Endothelial cell of umbilical vein (primary cell): ENCODE measurements at regions not wholly inside any gene's neighbourhood (a gene's known extent, or its start where the extent isn't known, plus 50 kb on each side); places are given as distances from the start of the nearest gene placed in this dataset.

ENCODE experiments used
- EZH2 ChIP-seq: IDR thresholded peaks from 2 replicates; pipeline ENCODE4 v1.6.1; 2012; ENCODE audit warnings: borderline replicate concordance, low read depth, mild to moderate bottlenecking, moderate library complexity, low read length, inconsistent platforms; ENCODE audit not compliant: severe bottlenecking
- POLR2AphosphoS5 ChIP-seq: IDR thresholded peaks from 2 replicates; pipeline ENCODE4 v1.6.1; 2012; ENCODE audit warnings: low read depth, mild to moderate bottlenecking, control low read depth, low read length, moderate library complexity; ENCODE audit not compliant: insufficient read depth
- TF ChIP-seq, protein P1 (sequence below), 2 donors: IDR thresholded peaks; 1 replicate in 1 of 2; 2 replicates in 1 of 2; pipeline ENCODE4 v1.5.1; 2011; ENCODE audit warnings: low read length in 2 of 2, mild to moderate bottlenecking in 2 of 2, moderate library complexity in 2 of 2, control low read depth in 1 of 2, inconsistent platforms in 1 of 2, low read depth in 1 of 2; ENCODE audit not compliant: insufficient read depth in 1 of 2; ENCODE audit errors: extremely low read depth in 1 of 2

DNA sequence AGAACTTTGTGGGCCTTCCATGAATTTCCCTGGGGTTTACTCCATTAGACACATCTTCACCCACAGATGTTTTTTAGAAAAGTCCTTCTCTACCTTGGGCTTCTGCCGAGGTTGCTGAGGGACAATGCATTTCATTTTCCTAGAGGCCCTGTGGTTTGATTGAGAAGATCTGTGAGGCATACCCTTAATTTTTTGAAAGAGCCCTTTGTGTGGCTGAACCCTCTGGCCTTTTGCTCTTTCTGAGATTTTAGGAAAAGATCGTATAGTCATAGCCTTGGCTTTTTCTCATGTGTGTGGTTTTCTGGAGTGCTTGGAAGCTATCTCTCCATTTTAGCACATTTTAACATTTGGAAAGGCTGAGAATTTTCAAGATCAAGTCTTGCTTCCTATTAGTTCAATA lies 119.8 kb upstream of the LYZL1 start:
- TF ChIP-seq, protein P1, sequence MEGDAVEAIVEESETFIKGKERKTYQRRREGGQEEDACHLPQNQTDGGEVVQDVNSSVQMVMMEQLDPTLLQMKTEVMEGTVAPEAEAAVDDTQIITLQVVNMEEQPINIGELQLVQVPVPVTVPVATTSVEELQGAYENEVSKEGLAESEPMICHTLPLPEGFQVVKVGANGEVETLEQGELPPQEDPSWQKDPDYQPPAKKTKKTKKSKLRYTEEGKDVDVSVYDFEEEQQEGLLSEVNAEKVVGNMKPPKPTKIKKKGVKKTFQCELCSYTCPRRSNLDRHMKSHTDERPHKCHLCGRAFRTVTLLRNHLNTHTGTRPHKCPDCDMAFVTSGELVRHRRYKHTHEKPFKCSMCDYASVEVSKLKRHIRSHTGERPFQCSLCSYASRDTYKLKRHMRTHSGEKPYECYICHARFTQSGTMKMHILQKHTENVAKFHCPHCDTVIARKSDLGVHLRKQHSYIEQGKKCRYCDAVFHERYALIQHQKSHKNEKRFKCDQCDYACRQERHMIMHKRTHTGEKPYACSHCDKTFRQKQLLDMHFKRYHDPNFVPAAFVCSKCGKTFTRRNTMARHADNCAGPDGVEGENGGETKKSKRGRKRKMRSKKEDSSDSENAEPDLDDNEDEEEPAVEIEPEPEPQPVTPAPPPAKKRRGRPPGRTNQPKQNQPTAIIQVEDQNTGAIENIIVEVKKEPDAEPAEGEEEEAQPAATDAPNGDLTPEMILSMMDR (IDR thresholded peaks at IDR 0.05; ENCODE audit: extremely low read depth in 1 of 2, insufficient read depth in 1 of 2, low read depth in 1 of 2, low read length in 2 of 2), result no peak
- TF ChIP-seq EZH2, result no peak
- no peak for TF ChIP-seq POLR2AphosphoS5
